ENCODE measurements at regions not wholly inside any gene's neighbourhood (a gene's known extent, or its start where the extent isn't known, plus 50 kb on each side); places are given as distances from the start of the nearest gene placed in this dataset.

- Histone ChIP-seq H3K27ac (no peak overlapping the region), H3K27me3 (ENCODE audit: insufficient read depth, low read depth) (no peaks in the 10 kb centered on the region), H3K9me3 (ENCODE audit: insufficient read depth, low read depth) (no peaks in the 10 kb centered on the region), H3K79me2 (ENCODE audit: low read depth) (no peaks in the 10 kb centered on the region), H2AFZ (no peak overlapping the region), H3K4me2 (no peak overlapping the region), H3F3A (ENCODE audit: insufficient read depth, low read depth) (no peaks in the 10 kb centered on the region), H3K9me2 (ENCODE audit: insufficient read depth) (no peaks in the 10 kb centered on the region), H3K4me1 (replicated peaks; ENCODE audit: insufficient read depth) (no peaks in the 10 kb centered on the region), H4K20me1 (ENCODE audit: insufficient read depth) (no peaks in the 10 kb centered on the region), H3K36me3 (ENCODE audit: low read depth) (no peaks in the 10 kb centered on the region), H3K4me3 (no peak overlapping the region)
- ChIA-PET POLR2A (ENCODE audit: unreplicated experiment) (no interaction called here), CTCF (no interaction called here)
- TF ChIP-seq EZH2 (IDR thresholded peaks at IDR 0.05; ENCODE audit: low read depth) = no peak
- no peak for TF ChIP-seq CTCF (conservative IDR thresholded peaks at IDR 0.05)
- intact Hi-C loops (cut with micrococcal nuclease; ENCODE audit: unreplicated experiment) = no loop called here
- DNase-seq = no peak
- no TSS peak for BruUV-seq (replicated peaks)
Observed at GRCh38 chr7:54161621-54162020, 380.6 kb upstream of the VSTM2A start.

GRCh38 chr7:54166419-54166818 is 375.8 kb upstream of the VSTM2A start:
- H3K4me1 ChIP-seq (replicated peaks; ENCODE audit: insufficient read depth) = no peaks in the 10 kb centered on the region
- TF ChIP-seq CTCF (conservative IDR thresholded peaks at IDR 0.05) (no peak), EZH2 (IDR thresholded peaks at IDR 0.05; ENCODE audit: low read depth) (no peak)
- CTCF ChIA-PET = no interaction called here
- no peak overlapping the region for H2AFZ ChIP-seq
- no peaks in the 10 kb centered on the region for H3K9me3 ChIP-seq (ENCODE audit: insufficient read depth, low read depth)
- no peaks in the 10 kb centered on the region for H3K36me3 ChIP-seq (ENCODE audit: low read depth)
- peaks cover 19% of the 10 kb centered on the region for H3K9me2 ChIP-seq (ENCODE audit: insufficient read depth)
- intact Hi-C loops (cut with micrococcal nuclease; ENCODE audit: unreplicated experiment) = no loop called here
- H3K27ac ChIP-seq = no peak overlapping the region
- H3K27me3 ChIP-seq (ENCODE audit: insufficient read depth, low read depth) = no peaks in the 10 kb centered on the region
- BruUV-seq (replicated peaks) = no TSS peak
- H3F3A ChIP-seq (ENCODE audit: insufficient read depth, low read depth) = no peaks in the 10 kb centered on the region
- POLR2A ChIA-PET (ENCODE audit: unreplicated experiment) = no interaction called here
- H3K79me2 ChIP-seq (ENCODE audit: low read depth) = no peaks in the 10 kb centered on the region
- H3K4me2 ChIP-seq = no peak overlapping the region
- H3K4me3 ChIP-seq = no peak overlapping the region
- no peak for DNase-seq
- H4K20me1 ChIP-seq (ENCODE audit: insufficient read depth) = no peaks in the 10 kb centered on the region

- BruUV-seq (replicated peaks) = no TSS peak
- DNase-seq = no peak
- H3K4me2 ChIP-seq = no peak overlapping the region
Observed at GRCh38 chr7:54179321-54180029, 362.7 kb upstream of the VSTM2A start.

More at GRCh38 chr7:54179321-54180029, 362.7 kb upstream of the VSTM2A start:
- H3K27ac ChIP-seq = no peak overlapping the region
- ChIA-PET CTCF (interaction anchor here (0.6 kb wide), 1 partner anchor 1235 kb away, joined by 7 read pairs; no protein-coding TSS in a partner anchor), POLR2A (ENCODE audit: unreplicated experiment) (no interaction called here)
- no peaks in the 10 kb centered on the region for H3K36me3 ChIP-seq (ENCODE audit: low read depth)
- H3K9me2 ChIP-seq (ENCODE audit: insufficient read depth) = peaks cover 9% of the 10 kb centered on the region; the same call in 1 of the 2 replicates
- no peaks in the 10 kb centered on the region for H4K20me1 ChIP-seq (ENCODE audit: insufficient read depth)
- H2AFZ ChIP-seq = no peak overlapping the region
- 0 out of 2 replicates have a peak, but pooled peaks cover 5% of the 10 kb centered on the region for H3K4me1 ChIP-seq (replicated peaks; ENCODE audit: insufficient read depth)
- H3K9me3 ChIP-seq (ENCODE audit: insufficient read depth, low read depth) = no peaks in the 10 kb centered on the region
- no peaks in the 10 kb centered on the region for H3K79me2 ChIP-seq (ENCODE audit: low read depth)
- intact Hi-C loops (cut with micrococcal nuclease; ENCODE audit: unreplicated experiment) = no loop called here
- TF ChIP-seq EZH2 (IDR thresholded peaks at IDR 0.05; ENCODE audit: low read depth) = no peak
- no peak for TF ChIP-seq CTCF (conservative IDR thresholded peaks at IDR 0.05)
- H3F3A ChIP-seq (ENCODE audit: insufficient read depth, low read depth) = no peaks in the 10 kb centered on the region
- no peak overlapping the region for H3K4me3 ChIP-seq
- H3K27me3 ChIP-seq (ENCODE audit: insufficient read depth, low read depth) = no peaks in the 10 kb centered on the region
